GM18526 (cell line): ENCODE measurements at regions not wholly inside any gene's neighbourhood (a gene's known extent, or its start where the extent isn't known, plus 50 kb on each side); places are given as distances from the start of the nearest gene placed in this dataset.

Experiments
- POLR2A ChIP-seq: IDR thresholded peaks from 3 replicates; pipeline ENCODE4 v1.6.1; 2011; ENCODE audit not compliant: insufficient read length; ENCODE audit errors: extremely low read depth

GRCh38 chr12:131229426-131230339 lies 276.0 kb downstream of the ADGRD1 start:
- TF ChIP-seq POLR2A = no peak

GRCh38 chr12:131230340-131231031 lies 276.8 kb downstream of the ADGRD1 start:
- TF ChIP-seq POLR2A = no peak

GRCh38 chr12:131231032-131231980 lies 277.6 kb downstream of the ADGRD1 start:
- TF ChIP-seq POLR2A = no peak

GRCh38 chr12:131232036-131232435 lies 278.3 kb downstream of the ADGRD1 start:
- TF ChIP-seq POLR2A = no peak

GRCh38 chr12:131235871-131236271 lies 282.2 kb downstream of the ADGRD1 start:
- no peak for TF ChIP-seq POLR2A

GRCh38 chr12:131239384-131240094 lies 285.8 kb downstream of the ADGRD1 start:
- no peak for TF ChIP-seq POLR2A

DNA sequence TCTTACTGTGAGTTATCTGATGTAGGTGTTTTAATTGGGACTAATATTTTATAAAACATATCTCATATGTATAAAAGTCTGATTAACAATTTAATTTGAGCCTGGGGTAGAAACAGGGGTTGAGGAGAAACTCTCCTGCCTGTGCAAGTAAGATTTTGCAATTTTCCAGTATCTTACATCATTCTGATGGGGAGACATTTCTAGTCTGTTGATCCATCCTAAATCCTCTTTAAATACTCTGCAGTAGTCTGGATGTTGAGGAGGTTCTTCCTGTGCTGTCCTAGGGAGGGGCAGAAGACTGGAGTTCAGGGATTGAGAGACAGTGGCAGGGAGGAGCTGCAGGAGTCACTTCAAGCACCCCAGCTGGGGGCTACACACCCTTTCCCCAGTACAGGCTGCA lies 287.8 kb downstream of the ADGRD1 start:
- TF ChIP-seq POLR2A = no peak

DNA sequence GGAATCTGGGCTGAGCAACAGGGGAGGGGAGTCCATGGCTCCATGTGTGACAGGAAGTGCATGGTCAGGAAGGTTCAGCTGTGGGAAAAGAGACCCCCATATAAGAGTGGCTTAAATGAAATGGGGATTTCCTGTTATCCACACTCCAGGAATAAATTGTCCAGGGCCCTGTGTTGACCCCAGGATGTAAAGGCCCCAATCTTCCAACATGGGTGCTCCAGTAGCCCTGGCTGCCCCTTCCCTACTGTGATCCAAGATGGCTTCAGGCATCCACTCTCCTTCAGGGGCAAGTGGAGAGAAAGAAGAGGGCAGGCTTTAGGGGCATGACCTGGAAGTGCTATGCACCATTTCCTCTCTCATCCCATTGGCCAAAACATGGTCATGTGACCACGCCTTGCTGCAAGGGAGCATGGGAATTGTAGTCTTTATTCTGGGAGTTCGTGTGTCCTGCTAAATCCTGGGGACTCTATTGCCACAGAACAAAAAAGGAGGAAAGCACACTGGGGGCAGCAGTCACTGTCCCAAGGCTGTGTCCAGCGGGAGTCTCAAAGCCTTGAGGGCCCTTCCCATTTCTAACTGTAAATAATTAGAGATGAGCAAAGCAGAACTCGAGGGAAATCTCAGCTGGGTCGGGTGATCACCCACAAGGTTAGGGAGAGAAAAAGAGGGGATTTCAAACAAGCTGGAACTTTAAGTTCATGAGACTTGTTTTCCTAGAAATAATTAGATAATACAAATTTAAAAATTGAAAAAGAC lies 289.2 kb downstream of the ADGRD1 start:
- no peak for TF ChIP-seq POLR2A

DNA sequence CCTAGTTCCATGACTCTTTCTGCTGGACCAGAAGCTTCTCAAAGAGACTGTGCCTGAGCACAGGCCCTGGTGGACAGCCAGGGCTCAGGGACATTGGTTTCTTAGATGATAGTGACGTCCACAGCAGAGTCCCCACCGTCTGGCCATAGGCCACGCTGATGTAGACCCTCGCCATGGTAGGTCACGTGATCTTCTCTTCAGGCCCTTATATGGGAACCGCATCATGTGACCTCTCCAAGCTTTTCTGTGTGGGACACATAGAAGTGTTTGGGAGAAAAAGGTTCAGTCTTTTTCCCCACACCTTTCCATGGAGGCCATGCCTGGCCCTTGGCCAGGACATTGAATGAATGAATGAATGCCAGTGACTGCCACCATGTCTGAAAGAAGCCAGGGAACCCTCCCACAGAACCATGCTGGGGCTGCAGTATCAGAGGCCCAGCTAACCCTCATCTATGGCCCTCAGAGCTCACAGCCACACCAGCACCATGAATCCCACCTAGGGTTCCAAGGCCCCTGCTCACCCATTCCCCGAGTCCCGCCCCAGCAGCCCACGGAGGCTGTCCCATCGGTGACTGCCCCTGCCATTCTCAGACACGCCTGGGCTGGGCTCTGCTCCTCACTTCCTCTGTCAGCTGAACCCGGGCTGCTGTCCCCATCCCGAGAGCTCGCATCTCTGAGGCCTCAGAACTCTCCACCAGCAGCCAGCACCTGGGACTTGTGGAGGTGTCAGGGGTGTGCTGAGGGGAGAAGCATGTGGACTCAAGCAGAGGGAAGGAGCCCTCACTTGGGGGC lies 292.1 kb downstream of the ADGRD1 start:
- no peak for TF ChIP-seq POLR2A

DNA sequence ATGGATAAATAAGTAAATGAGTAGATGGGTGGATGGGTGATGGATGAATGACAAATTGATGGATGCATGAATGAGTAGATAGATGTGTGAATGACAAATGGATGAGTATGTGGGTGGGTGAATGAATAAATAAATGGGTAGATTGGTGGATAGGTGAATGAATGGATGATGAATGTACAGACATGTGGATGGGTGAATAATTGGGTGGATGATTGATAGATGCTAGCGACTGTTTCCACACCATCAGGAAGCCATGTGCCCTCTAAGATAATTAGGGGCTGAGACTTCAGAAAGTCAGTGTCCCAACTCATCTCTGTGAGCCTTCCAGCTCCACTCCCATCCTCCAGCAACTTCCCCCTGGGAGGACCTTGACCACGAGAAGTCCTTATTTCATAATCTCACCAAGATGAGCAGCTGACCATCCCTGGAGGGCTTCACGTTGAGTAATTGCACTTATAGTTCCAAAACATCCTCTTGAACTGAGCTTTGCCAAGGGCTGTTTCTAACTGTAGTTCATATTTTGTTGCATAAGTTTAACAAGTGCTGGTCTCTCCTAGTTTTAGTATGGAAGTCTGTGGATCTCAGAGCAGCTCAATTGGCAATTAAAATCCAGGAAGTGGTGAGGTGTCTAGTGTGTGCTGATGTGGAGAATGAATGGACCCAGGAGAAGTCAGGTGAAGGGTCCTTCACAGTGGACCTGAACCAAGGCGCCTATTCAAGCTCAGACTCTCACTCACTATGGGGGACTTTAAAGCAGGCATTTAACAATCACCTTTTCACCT lies 295.7 kb downstream of the ADGRD1 start:
- TF ChIP-seq POLR2A = no peak

- TF ChIP-seq POLR2A = no peak
Observed at GRCh38 chr12:131250028-131250950, 296.6 kb downstream of the ADGRD1 start.

DNA sequence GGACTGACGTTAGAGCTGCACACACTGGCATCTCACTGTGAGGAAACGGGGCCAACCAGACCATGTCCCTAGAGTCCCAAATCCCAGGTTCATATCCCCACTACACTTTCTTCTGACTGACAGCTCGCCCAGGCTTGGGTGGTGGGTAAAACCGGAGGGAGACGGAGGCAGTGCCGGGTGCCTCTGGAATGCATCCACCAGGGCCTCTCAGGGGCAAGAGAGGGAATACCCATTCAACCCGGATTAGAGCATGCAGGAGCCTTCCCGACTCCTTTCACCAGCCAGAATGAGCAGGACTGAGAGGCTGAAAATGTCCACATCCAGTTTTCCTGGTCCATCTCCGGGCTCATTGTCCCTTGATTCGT lies 297.2 kb downstream of the ADGRD1 start:
- TF ChIP-seq POLR2A = no peak
